Cardiac fibroblast (primary cell): ENCODE measurements at regions not wholly inside any gene's neighbourhood (a gene's known extent, or its start where the extent isn't known, plus 50 kb on each side); places are given as distances from the start of the nearest gene placed in this dataset.

Experiments used
- DNase-seq, 2 donors: peaks; one replicate each; pipeline versions ENCODE4 v3.0.0 to v3.0.0-alpha.2; 2010; ENCODE audit warnings: low read depth in 2 of 2
- H3K4me3 ChIP-seq, 2 donors: replicated peaks in 1 of 2; 1 replicate in 1 of 2; 2 replicates in 1 of 2; pipeline ENCODE4 v1.5.1; 2011; ENCODE audit warnings: low read depth in 2 of 2, low read length in 2 of 2, mild to moderate bottlenecking in 2 of 2, moderate library complexity in 1 of 2
- CTCF ChIP-seq: IDR thresholded peaks from one replicate; pipeline ENCODE4 v1.5.1; 2011; ENCODE audit warnings: low read depth, mild to moderate bottlenecking, low read length, inconsistent platforms

GRCh38 chr14:98252820-98253219, 1019.2 kb downstream of the BCL11B start:
- TF ChIP-seq CTCF: no peak
- no peak overlapping the region for H3K4me3 ChIP-seq
- no peak for DNase-seq

GRCh38 chr14:98259881-98260280, 1012.1 kb downstream of the BCL11B start:
- no peak for DNase-seq
- TF ChIP-seq CTCF: no peak

GRCh38 chr14:98262566-98262965, 1009.4 kb downstream of the BCL11B start:
- DNase-seq: no peak
- no peak for TF ChIP-seq CTCF
- H3K4me3 ChIP-seq: no peak overlapping the region

More at GRCh38 chr14:98259881-98260280, 1012.1 kb downstream of the BCL11B start:
- H3K4me3 ChIP-seq: no peak overlapping the region

GRCh38 chr14:98269533-98269932, 1002.5 kb downstream of the BCL11B start:
- DNase-seq: no peak
- TF ChIP-seq CTCF: no peak
- H3K4me3 ChIP-seq: no peak overlapping the region

GRCh38 chr14:98270201-98270600, 1001.8 kb downstream of the BCL11B start:
- H3K4me3 ChIP-seq: no peak overlapping the region
- DNase-seq: no peak
- TF ChIP-seq CTCF: no peak

- TF ChIP-seq CTCF: no peak
- H3K4me3 ChIP-seq: no peak overlapping the region
- no peak for DNase-seq
These were observed 997.4 kb downstream of the BCL11B start for GRCh38 chr14:98274596-98274995.

- no peak overlapping the region for H3K4me3 ChIP-seq
- TF ChIP-seq CTCF: no peak
- no peak for DNase-seq
These were observed 993.2 kb downstream of the BCL11B start for GRCh38 chr14:98278800-98279199.
